Gastrocnemius medialis (tissue), 4 donors: ENCODE measurements at regions not wholly inside any gene's neighbourhood (a gene's known extent, or its start where the extent isn't known, plus 50 kb on each side); places are given as distances from the start of the nearest gene placed in this dataset.

ENCODE experiments used
- ATAC-seq, 2 donors: fragments of 150-250 bp; one replicate each; pipeline ENCODE4 v1.9.1; 2016
- DNase-seq, 2 donors: peaks; one replicate each; pipeline ENCODE4 v3.0.0-alpha.2; 2019
- H3K27ac ChIP-seq, 4 donors: fragments of 200-600 bp; sonication (generic); 1 replicate in 1 of 4; 2 replicates in 3 of 4; pipeline ENCODE4 v1.5.1; 2016 to 2018; ENCODE audit warnings: mild to moderate bottlenecking in 2 of 4, moderate library complexity in 1 of 4
- H3K27me3 ChIP-seq, 3 donors: fragments of 200-600 bp; sonication (generic) in 2 of 3; 1 replicate in 1 of 3; 2 replicates in 2 of 3; pipeline versions ENCODE4 v1.5.1 to v1.6.0; 2016 to 2019; ENCODE audit warnings: mild to moderate bottlenecking in 1 of 3, moderate library complexity in 1 of 3
- H3K36me3 ChIP-seq, 2 donors: fragments of 200-600 bp; sonication (generic) in 1 of 2; one replicate each; pipeline ENCODE4 v1.5.1; 2017 to 2018
- H3K4me1 ChIP-seq, 2 donors: fragments of 200-600 bp; sonication (generic) in 1 of 2; one replicate each; pipeline ENCODE4 v1.5.1; 2016 to 2017; ENCODE audit warnings: mild to moderate bottlenecking in 2 of 2
- H3K4me3 ChIP-seq, 4 donors: fragments of 200-600 bp; sonication (generic) in 3 of 4; 1 replicate in 1 of 4; 2 replicates in 3 of 4; pipeline ENCODE4 v1.5.1; 2016 to 2019; ENCODE audit warnings: mild to moderate bottlenecking in 2 of 4
- H3K9me3 ChIP-seq, 3 donors: fragments of 200-600 bp; sonication (generic) in 2 of 3; 1 replicate in 1 of 3; 2 replicates in 2 of 3; pipeline ENCODE4 v1.5.1; 2016 to 2019
- POLR2A ChIP-seq, 2 donors: fragments of 450-650 bp; IDR thresholded peaks; one replicate each; pipeline ENCODE4 v1.6.1; 2017; ENCODE audit warnings: antibody characterized with exemption in 2 of 2, mild to moderate bottlenecking in 2 of 2, moderate library complexity in 2 of 2
- in situ Hi-C, 4 donors: fragments of 200-750 bp; cut with MboI; loops; one replicate each; pipeline versions ENCODE4 v1.15.0 to v1.8.0; 2017; ENCODE audit warnings: low sequenced_read_pairs in 4 of 4
- intact Hi-C: fragments of 100-400 bp; cut with DNase I; formaldehyde crosslinking; loops from one replicate; pipeline ENCODE4 v1.15.1; 2023; ENCODE audit warnings: low total_unique reads
- TF ChIP-seq, protein P1 (sequence below), 5 experiments: fragments of 450-650 bp in 3 of 5; fragments of 200-600 bp in 2 of 5; sonication (generic) in 2 of 5; IDR thresholded peaks in 4 of 5; conservative IDR thresholded peaks in 1 of 5; 1 replicate in 4 of 5; 2 replicates in 1 of 5; pipeline ENCODE4 v1.5.1; 2016 to 2019; ENCODE audit warnings: antibody characterized with exemption in 5 of 5, mild to moderate bottlenecking in 3 of 5, moderate library complexity in 3 of 5

DNA sequence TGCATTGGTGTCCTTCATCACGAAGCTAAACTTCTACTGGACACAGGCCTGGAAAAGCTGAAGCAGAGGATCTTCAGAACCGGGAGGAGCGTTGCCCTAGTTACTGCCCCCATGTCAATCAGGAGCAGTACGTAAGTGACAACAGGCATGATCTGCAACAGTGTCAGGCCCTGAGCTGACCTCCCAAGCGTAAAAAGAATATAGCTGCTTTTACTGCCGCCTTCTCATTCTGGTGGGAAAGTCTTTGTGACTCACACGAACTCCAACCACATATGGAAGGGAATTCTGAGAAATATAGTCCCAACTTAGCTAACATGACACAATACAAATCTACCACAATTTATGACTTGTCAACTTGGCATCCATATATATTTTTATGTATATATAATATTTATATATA is 1007.7 kb upstream of the CDH2 start:
- Histone ChIP-seq H3K27ac (no peak overlapping the region), H3K9me3 (no peaks in the 10 kb centered on the region), H3K4me1 (no peaks in the 10 kb centered on the region), H3K4me3 (no peak overlapping the region), H3K27me3 (no peaks in the 10 kb centered on the region), H3K36me3 (no peaks in the 10 kb centered on the region)
- no peak for ATAC-seq
- intact Hi-C loops, result no loop called here
- in situ Hi-C loops, result no loop called here
- TF ChIP-seq, protein P1, sequence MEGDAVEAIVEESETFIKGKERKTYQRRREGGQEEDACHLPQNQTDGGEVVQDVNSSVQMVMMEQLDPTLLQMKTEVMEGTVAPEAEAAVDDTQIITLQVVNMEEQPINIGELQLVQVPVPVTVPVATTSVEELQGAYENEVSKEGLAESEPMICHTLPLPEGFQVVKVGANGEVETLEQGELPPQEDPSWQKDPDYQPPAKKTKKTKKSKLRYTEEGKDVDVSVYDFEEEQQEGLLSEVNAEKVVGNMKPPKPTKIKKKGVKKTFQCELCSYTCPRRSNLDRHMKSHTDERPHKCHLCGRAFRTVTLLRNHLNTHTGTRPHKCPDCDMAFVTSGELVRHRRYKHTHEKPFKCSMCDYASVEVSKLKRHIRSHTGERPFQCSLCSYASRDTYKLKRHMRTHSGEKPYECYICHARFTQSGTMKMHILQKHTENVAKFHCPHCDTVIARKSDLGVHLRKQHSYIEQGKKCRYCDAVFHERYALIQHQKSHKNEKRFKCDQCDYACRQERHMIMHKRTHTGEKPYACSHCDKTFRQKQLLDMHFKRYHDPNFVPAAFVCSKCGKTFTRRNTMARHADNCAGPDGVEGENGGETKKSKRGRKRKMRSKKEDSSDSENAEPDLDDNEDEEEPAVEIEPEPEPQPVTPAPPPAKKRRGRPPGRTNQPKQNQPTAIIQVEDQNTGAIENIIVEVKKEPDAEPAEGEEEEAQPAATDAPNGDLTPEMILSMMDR (IDR thresholded peaks at IDR 0.05 in 4 of 5, conservative IDR thresholded peaks at IDR 0.05 in 1 of 5), result no peak
- no peak for TF ChIP-seq POLR2A (IDR thresholded peaks at IDR 0.05)
- DNase-seq, result no peak

DNA sequence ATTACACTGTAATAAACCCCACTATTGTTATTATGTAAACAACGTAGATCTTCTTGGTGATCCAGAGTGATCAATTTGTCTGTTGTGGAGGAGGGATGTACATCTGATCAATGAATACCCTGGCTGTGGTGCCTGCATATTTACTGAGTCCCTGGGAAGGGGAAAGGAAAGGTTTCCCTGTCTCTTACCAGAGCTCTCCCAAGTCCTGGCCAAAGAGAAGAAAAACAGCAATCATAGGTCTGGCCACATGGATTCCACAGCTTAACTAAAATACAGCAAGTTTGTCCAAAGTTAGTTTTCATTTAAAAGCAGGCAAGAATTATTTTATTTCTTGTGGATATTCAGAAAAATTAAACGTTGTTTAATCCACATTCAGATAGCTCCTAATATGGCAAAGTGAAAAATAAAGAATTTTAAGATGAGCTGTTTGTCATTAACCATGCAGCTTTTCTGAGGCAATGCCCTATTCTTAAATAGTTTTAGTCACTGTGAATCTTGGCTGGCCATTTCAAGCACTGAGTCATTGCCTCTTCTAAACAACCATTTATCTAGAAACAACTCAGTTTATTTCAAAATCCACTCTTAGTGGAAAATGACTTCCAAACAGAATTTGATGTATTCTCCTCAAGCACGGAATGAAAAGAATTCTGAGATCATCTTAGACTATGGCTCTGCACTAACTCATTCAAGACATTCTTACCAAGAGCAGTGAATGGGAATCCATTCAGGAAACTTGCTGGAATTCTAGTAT is 1004.4 kb upstream of the CDH2 start:
- in situ Hi-C loops, result no loop called here
- intact Hi-C loops, result no loop called here
- no peak overlapping the region for H3K27ac ChIP-seq

DNA sequence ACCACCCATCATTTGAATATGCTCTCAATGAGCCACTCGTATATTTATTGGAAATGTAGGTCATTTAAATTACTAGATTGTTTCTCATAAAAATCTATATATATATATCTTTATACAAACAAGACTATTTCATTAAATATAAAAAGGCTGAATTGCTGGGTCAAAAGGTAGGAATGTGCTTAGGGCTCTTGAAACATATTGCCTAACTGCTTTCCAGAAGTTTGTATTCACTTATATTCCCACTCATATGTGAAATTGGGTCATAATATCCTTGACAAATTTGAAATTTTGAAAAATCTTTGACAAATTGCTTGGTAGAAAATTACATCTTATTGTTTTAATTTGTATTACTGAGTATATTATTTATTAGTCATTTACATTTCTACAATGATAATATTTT is 999.8 kb upstream of the CDH2 start:
- Histone ChIP-seq H3K27ac (no peak overlapping the region), H3K4me1 (no peaks in the 10 kb centered on the region), H3K9me3 (no peaks in the 10 kb centered on the region), H3K36me3 (no peaks in the 10 kb centered on the region), H3K4me3 (no peak overlapping the region), H3K27me3 (no peaks in the 10 kb centered on the region)
- TF ChIP-seq, protein P1 (IDR thresholded peaks at IDR 0.05 in 4 of 5, conservative IDR thresholded peaks at IDR 0.05 in 1 of 5), result no peak
- no peak for TF ChIP-seq POLR2A (IDR thresholded peaks at IDR 0.05)
- DNase-seq (no peak), ATAC-seq (no peak)
- in situ Hi-C loops, result no loop called here
- intact Hi-C loops, result no loop called here

More for the DNA sequence above, 1004.4 kb upstream of the CDH2 start:
- H3K36me3 ChIP-seq, result no peaks in the 10 kb centered on the region
- no peak for TF ChIP-seq POLR2A (IDR thresholded peaks at IDR 0.05)
- TF ChIP-seq, protein P1 (IDR thresholded peaks at IDR 0.05 in 4 of 5, conservative IDR thresholded peaks at IDR 0.05 in 1 of 5), result no peak
- no peak overlapping the region for H3K4me3 ChIP-seq
- H3K27me3 ChIP-seq, result no peaks in the 10 kb centered on the region
- no peaks in the 10 kb centered on the region for H3K9me3 ChIP-seq
- peak in 1 of 2 donors; percentile 56 for ATAC-seq
- DNase-seq, result no peak
- no peaks in the 10 kb centered on the region for H3K4me1 ChIP-seq

DNA sequence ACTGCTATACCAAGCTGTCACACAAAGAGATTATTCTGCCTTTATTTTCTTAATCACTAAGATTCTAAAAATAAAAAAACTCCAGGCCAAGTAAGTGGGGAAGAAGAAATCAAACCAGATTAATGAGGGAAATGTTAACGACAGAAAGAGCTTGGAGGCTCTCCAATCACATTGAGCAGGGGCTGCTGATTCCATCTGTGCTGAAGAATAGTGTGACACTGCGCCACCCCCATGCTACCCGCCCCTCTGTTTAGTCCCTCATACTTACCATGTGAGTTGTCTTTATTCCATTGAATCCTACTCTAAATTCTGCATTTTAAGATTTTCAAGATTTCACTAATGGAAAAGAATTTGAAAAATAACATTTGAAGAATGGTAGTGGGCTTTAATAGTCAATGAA is 998.0 kb upstream of the CDH2 start:
- ATAC-seq (no peak), DNase-seq (no peak)
- no peaks in the 10 kb centered on the region for H3K4me1 ChIP-seq
- no peaks in the 10 kb centered on the region for H3K36me3 ChIP-seq
- no peak overlapping the region for H3K27ac ChIP-seq
- in situ Hi-C loops (no loop called here), intact Hi-C loops (no loop called here)
- H3K27me3 ChIP-seq, result no peaks in the 10 kb centered on the region
- no peaks in the 10 kb centered on the region for H3K9me3 ChIP-seq
- TF ChIP-seq, protein P1 (IDR thresholded peaks at IDR 0.05 in 4 of 5, conservative IDR thresholded peaks at IDR 0.05 in 1 of 5), result no peak
- TF ChIP-seq POLR2A (IDR thresholded peaks at IDR 0.05), result no peak
- H3K4me3 ChIP-seq, result no peak overlapping the region

DNA sequence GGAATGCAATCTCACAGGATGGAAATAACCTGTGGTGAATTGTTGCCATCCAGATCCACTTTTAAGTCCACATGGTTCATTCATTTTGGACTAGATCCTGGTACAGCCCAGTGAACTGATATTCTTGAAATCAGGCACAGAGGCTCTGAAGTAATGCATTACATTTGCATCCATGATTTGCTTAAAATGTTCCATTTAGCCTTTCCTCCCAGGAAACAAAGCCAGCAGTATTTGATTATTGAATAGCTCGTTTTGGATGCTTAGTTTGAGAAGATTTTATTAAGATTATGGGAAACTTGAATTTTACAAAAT is 995.8 kb upstream of the CDH2 start:
- Histone ChIP-seq H3K4me1 (no peaks in the 10 kb centered on the region), H3K9me3 (no peaks in the 10 kb centered on the region), H3K27ac (no peak overlapping the region), H3K36me3 (no peaks in the 10 kb centered on the region), H3K4me3 (no peak overlapping the region), H3K27me3 (no peaks in the 10 kb centered on the region)
- intact Hi-C loops (no loop called here), in situ Hi-C loops (no loop called here)
- ATAC-seq (no peak), DNase-seq (no peak)
- TF ChIP-seq, protein P1 (IDR thresholded peaks at IDR 0.05 in 4 of 5, conservative IDR thresholded peaks at IDR 0.05 in 1 of 5), result no peak
- TF ChIP-seq POLR2A (IDR thresholded peaks at IDR 0.05), result no peak
